HL-60 (cell line): ENCODE measurements at regions not wholly inside any gene's neighbourhood (a gene's known extent, or its start where the extent isn't known, plus 50 kb on each side); places are given as distances from the start of the nearest gene placed in this dataset.

Experiments
- DNase-seq, 2 experiments: peaks; one replicate each; pipeline ENCODE4 v3.0.0-alpha.2; 2010 to 2020; ENCODE audit warnings: low read depth in 1 of 2, low spot score in 1 of 2
- H3K27ac ChIP-seq: fragments of 250-450 bp; sonication (Bioruptor Pico); replicated peaks from 2 replicates; pipeline ENCODE4 v1.5.1; 2020; ENCODE audit warnings: mild to moderate bottlenecking, moderate library complexity
- H3K27me3 ChIP-seq: fragments of 250-450 bp; sonication (Bioruptor Pico); 2 replicates; pipeline ENCODE4 v1.5.1; 2021; ENCODE audit warnings: mild to moderate bottlenecking, moderate library complexity; ENCODE audit not compliant: insufficient read depth, poor library complexity, severe bottlenecking
- H3K4me3 ChIP-seq: replicated peaks from 2 replicates; pipeline ENCODE4 v1.5.1; 2011; ENCODE audit warnings: mild to moderate bottlenecking, control low read depth, low read length; ENCODE audit not compliant: insufficient read depth
- CTCF ChIP-seq: IDR thresholded peaks from one replicate; pipeline ENCODE4 v1.5.1; 2011; ENCODE audit warnings: low read length, control low read depth, inconsistent platforms; ENCODE audit not compliant: insufficient read depth
- GABPA ChIP-seq: IDR thresholded peaks from 2 replicates; pipeline ENCODE4 v1.6.1; 2012; ENCODE audit warnings: low read depth
- POLR2AphosphoS5 ChIP-seq: IDR thresholded peaks from 2 replicates; pipeline ENCODE4 v1.6.1; 2012; ENCODE audit warnings: low read depth
- SPI1 ChIP-seq: IDR thresholded peaks from 2 replicates; pipeline ENCODE4 v1.6.1; 2012; ENCODE audit warnings: low read depth, mild to moderate bottlenecking, borderline replicate concordance
- TF ChIP-seq, protein P1 (sequence below): IDR thresholded peaks from 2 replicates; pipeline ENCODE4 v1.6.1; 2012; ENCODE audit warnings: low read depth; ENCODE audit not compliant: insufficient replicate concordance

DNA sequence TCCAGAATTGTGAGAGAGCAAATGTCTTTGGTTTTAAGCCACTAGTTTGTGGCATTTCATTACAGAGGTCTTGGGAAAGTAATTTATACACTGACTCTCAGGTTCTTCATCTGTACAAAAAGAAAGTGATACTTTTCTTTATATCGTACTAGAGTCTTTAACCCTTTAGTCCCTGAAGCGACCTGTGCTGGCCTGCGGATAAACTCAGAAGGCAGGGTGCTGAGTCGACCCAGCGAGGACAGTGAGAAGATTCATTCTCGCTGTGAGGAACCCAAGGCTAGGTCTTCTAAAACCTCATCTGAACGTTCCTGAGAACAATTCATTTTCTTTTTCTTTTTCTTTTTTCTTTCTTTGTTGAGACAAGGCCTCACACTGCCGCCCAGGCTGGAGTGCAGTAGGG lies 514.2 kb upstream of the MGMT start:
- DNase-seq = no peak
- Histone ChIP-seq H3K4me3 (no peak overlapping the region), H3K27ac (no peak overlapping the region), H3K27me3 (no peaks in the 10 kb centered on the region)
- no peak for TF ChIP-seq CTCF

DNA sequence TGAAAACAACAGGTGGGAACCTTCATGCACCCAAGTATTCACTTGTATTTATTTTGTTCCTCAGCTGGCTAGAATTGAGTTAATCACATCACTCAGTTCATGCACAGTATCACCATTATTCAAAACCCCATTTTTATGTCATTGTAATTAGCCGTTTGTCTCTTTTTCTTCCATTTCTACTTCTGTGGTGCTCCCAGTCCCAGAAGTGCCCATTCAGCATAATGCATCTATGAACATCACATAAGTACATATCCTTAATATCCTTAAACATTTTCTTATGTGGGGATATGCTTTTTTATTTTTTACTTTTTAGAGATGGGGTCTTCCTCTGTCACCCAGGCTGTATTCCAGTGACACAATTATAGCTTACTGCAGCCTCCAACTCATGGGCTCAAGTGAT lies 510.9 kb upstream of the MGMT start:
- TF ChIP-seq POLR2AphosphoS5 = no peak
- TF ChIP-seq, protein P1, sequence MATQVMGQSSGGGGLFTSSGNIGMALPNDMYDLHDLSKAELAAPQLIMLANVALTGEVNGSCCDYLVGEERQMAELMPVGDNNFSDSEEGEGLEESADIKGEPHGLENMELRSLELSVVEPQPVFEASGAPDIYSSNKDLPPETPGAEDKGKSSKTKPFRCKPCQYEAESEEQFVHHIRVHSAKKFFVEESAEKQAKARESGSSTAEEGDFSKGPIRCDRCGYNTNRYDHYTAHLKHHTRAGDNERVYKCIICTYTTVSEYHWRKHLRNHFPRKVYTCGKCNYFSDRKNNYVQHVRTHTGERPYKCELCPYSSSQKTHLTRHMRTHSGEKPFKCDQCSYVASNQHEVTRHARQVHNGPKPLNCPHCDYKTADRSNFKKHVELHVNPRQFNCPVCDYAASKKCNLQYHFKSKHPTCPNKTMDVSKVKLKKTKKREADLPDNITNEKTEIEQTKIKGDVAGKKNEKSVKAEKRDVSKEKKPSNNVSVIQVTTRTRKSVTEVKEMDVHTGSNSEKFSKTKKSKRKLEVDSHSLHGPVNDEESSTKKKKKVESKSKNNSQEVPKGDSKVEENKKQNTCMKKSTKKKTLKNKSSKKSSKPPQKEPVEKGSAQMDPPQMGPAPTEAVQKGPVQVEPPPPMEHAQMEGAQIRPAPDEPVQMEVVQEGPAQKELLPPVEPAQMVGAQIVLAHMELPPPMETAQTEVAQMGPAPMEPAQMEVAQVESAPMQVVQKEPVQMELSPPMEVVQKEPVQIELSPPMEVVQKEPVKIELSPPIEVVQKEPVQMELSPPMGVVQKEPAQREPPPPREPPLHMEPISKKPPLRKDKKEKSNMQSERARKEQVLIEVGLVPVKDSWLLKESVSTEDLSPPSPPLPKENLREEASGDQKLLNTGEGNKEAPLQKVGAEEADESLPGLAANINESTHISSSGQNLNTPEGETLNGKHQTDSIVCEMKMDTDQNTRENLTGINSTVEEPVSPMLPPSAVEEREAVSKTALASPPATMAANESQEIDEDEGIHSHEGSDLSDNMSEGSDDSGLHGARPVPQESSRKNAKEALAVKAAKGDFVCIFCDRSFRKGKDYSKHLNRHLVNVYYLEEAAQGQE = no peak
- no peak for TF ChIP-seq GABPA
- TF ChIP-seq SPI1 = no peak
- no peak for TF ChIP-seq CTCF
- Histone ChIP-seq H3K27me3 (no peaks in the 10 kb centered on the region), H3K4me3 (no peak overlapping the region), H3K27ac (no peak overlapping the region)
- no peak for DNase-seq

GRCh38 chr10:128957221-128957620 lies 509.8 kb upstream of the MGMT start:
- TF ChIP-seq CTCF (no peak), SPI1 (no peak), GABPA (no peak), POLR2AphosphoS5 (no peak)
- TF ChIP-seq, protein P1 = no peak
- H3K27ac ChIP-seq = no peak overlapping the region
- H3K4me3 ChIP-seq = no peak overlapping the region

GRCh38 chr10:128958834-128959690 lies 508.0 kb upstream of the MGMT start:
- Histone ChIP-seq H3K4me3 (no peak overlapping the region), H3K27me3 (no peaks in the 10 kb centered on the region), H3K27ac (no peak overlapping the region)
- DNase-seq = no peak
- TF ChIP-seq CTCF = no peak
- TF ChIP-seq, protein P1 = no peak
- no peak for TF ChIP-seq GABPA
- no peak for TF ChIP-seq POLR2AphosphoS5
- no peak for TF ChIP-seq SPI1

More at GRCh38 chr10:128957221-128957620, 509.8 kb upstream of the MGMT start:
- no peaks in the 10 kb centered on the region for H3K27me3 ChIP-seq
- DNase-seq = no peak
